ENCODE measurements at regions not wholly inside any gene's neighbourhood (a gene's known extent, or its start where the extent isn't known, plus 50 kb on each side); places are given as distances from the start of the nearest gene placed in this dataset.
"Not testable (repeated sequence)": the region's sequence is repeated elsewhere in the genome, so short reads cannot be mapped to it uniquely, and the experiment has no call there.

DNA sequence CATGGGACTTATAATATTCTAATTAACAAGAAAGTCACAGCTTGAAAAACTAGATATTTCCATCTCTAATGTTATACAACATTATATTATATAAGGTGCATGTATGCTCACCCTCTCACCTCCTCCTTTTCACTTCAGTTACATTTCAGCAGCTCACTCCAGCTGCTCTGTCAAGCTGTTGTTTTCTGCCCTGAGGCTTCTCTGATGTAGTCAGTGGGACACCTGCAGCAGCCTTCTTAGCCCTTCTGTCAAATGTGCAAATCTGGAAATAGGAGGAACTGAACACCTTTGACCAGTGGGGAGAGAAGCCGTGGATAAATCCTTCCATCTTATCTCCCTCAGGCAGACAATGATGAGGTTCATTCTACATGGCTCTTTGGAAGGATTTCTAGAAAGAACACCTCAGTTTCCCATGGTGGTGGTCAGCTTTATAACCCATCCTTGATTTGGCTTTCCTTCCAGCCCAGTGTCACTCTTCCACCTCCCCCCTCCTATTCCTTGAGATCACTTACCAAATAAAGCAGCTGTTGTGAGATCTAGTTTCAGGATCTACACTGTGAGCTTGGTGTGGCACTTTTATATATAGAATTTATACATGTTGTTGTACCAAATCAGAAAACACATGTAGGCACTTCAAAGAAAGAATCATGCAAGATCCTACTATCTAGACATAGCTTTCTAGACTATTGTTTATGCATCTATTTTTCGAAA, 79.6 kb upstream of the STK38L start:
- H3K4me2 ChIP-seq, result no peak overlapping the region
- Mint-ChIP-seq H3K27ac (no peak overlapping the region), H3K4me3 (no peak overlapping the region), H3K4me1 (no peaks in the 10 kb centered on the region), H3K36me3 (ENCODE audit: low read depth) (no peaks in the 10 kb centered on the region), H3K9me3 (no peaks in the 10 kb centered on the region), H3K27me3 (ENCODE audit: insufficient read depth, low read depth, poor library complexity) (peaks cover 2% of the 10 kb centered on the region)
- no peaks in the 10 kb centered on the region for H3K79me2 ChIP-seq (replicated peaks; ENCODE audit: insufficient read depth)
- no peak for TF ChIP-seq EZH2 (IDR thresholded peaks at IDR 0.05; ENCODE audit: low read depth, unreplicated experiment)
- no peak for TF ChIP-seq STAT1 (IDR thresholded peaks at IDR 0.05; ENCODE audit: unreplicated experiment)
- TF ChIP-seq, protein P1, sequence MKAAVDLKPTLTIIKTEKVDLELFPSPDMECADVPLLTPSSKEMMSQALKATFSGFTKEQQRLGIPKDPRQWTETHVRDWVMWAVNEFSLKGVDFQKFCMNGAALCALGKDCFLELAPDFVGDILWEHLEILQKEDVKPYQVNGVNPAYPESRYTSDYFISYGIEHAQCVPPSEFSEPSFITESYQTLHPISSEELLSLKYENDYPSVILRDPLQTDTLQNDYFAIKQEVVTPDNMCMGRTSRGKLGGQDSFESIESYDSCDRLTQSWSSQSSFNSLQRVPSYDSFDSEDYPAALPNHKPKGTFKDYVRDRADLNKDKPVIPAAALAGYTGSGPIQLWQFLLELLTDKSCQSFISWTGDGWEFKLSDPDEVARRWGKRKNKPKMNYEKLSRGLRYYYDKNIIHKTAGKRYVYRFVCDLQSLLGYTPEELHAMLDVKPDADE (IDR thresholded peaks at IDR 0.05), result no peak
- no peak for TF ChIP-seq ZNF331 (CRISPR knock-in tag; IDR thresholded peaks at IDR 0.05; ENCODE audit: low read depth)
- no peak for TF ChIP-seq CTCF (conservative IDR thresholded peaks at IDR 0.05; ENCODE audit: low read depth in 2 of 2)
- no peak for TF ChIP-seq EZH2phosphoT487 (IDR thresholded peaks at IDR 0.05; ENCODE audit: unreplicated experiment)
- no peak for TF ChIP-seq CREB1 (CRISPR knock-in tag; IDR thresholded peaks at IDR 0.05; ENCODE audit: low read depth)
- H3K4me1 ChIP-seq (ENCODE audit: insufficient read depth), result no peaks in the 10 kb centered on the region
- H3K4me3 ChIP-seq, result no peak overlapping the region
- H3K9me2 ChIP-seq (ENCODE audit: insufficient read depth), result peaks cover 5% of the 10 kb centered on the region; the same call in 1 of the 2 replicates
- no peaks in the 10 kb centered on the region for H3K36me3 ChIP-seq (ENCODE audit: insufficient read depth)
- no peak overlapping the region for H3K27ac ChIP-seq (ENCODE audit: low read depth)
- no peaks in the 10 kb centered on the region for H3F3A ChIP-seq (replicated peaks; ENCODE audit: low read depth)
- no peaks in the 10 kb centered on the region for H4K20me1 ChIP-seq (replicated peaks; ENCODE audit: insufficient read depth)
- ATAC-seq (no peak), DNase-seq (ENCODE audit: low spot score) (no peak)
- H2AFZ ChIP-seq, result no peak overlapping the region
- no peaks in the 10 kb centered on the region for H3K27me3 ChIP-seq (ENCODE audit: insufficient read depth)

DNA sequence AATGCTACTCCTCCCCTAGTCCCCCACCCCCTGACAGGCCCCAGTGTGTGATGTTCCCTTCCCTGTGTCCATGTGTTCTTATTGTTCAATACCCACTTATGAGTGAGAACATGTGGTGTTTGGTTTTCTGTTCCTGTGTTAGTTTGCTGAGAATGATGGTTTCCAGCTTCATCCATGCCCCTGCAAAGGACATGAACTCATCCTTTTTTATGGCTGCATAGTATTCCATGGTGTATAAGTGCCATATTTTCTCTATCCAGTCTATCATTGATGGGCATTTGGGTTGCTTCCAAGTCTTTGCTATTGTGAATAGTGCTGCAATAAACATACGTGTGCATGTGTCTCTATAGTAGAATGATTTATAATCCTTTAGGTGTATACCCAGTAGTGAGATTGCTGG, 78.1 kb upstream of the STK38L start:
- not testable (repeated sequence) for H3K27ac Mint-ChIP-seq; H3K27ac ChIP-seq (ENCODE audit: low read depth); H3K4me1 Mint-ChIP-seq; H3K36me3 ChIP-seq (ENCODE audit: insufficient read depth); H3K4me3 ChIP-seq; H2AFZ ChIP-seq; H3K4me1 ChIP-seq (ENCODE audit: insufficient read depth); H3K27me3 ChIP-seq (ENCODE audit: insufficient read depth); H3K79me2 ChIP-seq (replicated peaks; ENCODE audit: insufficient read depth); H3F3A ChIP-seq (replicated peaks; ENCODE audit: low read depth); H4K20me1 ChIP-seq (replicated peaks; ENCODE audit: insufficient read depth); ATAC-seq; H3K9me2 ChIP-seq (ENCODE audit: insufficient read depth); H3K36me3 Mint-ChIP-seq (ENCODE audit: low read depth); H3K4me3 Mint-ChIP-seq; H3K4me2 ChIP-seq; H3K27me3 Mint-ChIP-seq (ENCODE audit: insufficient read depth, low read depth, poor library complexity); H3K9me3 Mint-ChIP-seq; DNase-seq (ENCODE audit: low spot score)

DNA sequence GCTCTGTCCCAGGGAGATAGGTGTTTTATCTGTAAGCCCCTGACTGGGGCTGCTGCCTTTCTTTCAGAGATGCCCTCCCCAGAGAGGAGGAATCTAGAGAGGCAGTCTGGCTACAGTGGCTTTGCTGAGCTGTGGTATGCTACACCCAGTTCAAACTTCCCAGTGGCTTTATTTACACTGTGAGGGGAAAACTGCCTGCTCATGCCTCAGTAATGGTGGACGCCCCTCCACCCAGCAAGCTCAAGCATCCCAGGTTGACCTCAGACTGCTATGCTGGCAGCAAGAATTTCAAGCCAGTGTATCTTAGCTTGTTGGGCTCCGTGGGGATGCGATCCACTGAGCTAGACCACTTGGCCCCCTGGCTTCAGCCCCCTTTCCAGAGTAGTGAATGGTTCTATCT, 72.6 kb upstream of the STK38L start:
- H3K27me3 ChIP-seq (ENCODE audit: insufficient read depth); H3F3A ChIP-seq (replicated peaks; ENCODE audit: low read depth); H3K27ac ChIP-seq (ENCODE audit: low read depth); H3K27me3 Mint-ChIP-seq (ENCODE audit: insufficient read depth, low read depth, poor library complexity); H3K4me3 ChIP-seq; DNase-seq (ENCODE audit: low spot score); H3K4me1 ChIP-seq (ENCODE audit: insufficient read depth); H3K79me2 ChIP-seq (replicated peaks; ENCODE audit: insufficient read depth); H3K4me2 ChIP-seq; H3K36me3 ChIP-seq (ENCODE audit: insufficient read depth); H2AFZ ChIP-seq; H3K9me2 ChIP-seq (ENCODE audit: insufficient read depth); H3K27ac Mint-ChIP-seq; ATAC-seq; H4K20me1 ChIP-seq (replicated peaks; ENCODE audit: insufficient read depth); H3K4me3 Mint-ChIP-seq; H3K4me1 Mint-ChIP-seq: not testable (repeated sequence)
- peaks cover 12% of the 10 kb centered on the region for H3K36me3 Mint-ChIP-seq (ENCODE audit: low read depth)
- H3K9me3 Mint-ChIP-seq, result peaks cover 17% of the 10 kb centered on the region
